ENCODE measurements at regions not wholly inside any gene's neighbourhood (a gene's known extent, or its start where the extent isn't known, plus 50 kb on each side); places are given as distances from the start of the nearest gene placed in this dataset.

- peaks cover 12% of the 10 kb centered on the region for H3K9me3 Mint-ChIP-seq (ENCODE audit: low read depth)
These were observed 721.4 kb upstream of the CNTNAP5 start for GRCh38 chr2:123303731-123304130.

More at GRCh38 chr2:123303731-123304130, 721.4 kb upstream of the CNTNAP5 start:
- H3K4me3 Mint-ChIP-seq (ENCODE audit: unreplicated experiment): no peak overlapping the region
- TF ChIP-seq CTCF (IDR thresholded peaks at IDR 0.05): no peak
- no peaks in the 10 kb centered on the region for H3K4me1 Mint-ChIP-seq (ENCODE audit: low read depth)
- H3K36me3 Mint-ChIP-seq (ENCODE audit: low read depth): no peaks in the 10 kb centered on the region
- no peaks in the 10 kb centered on the region for H3K27me3 Mint-ChIP-seq (ENCODE audit: low read depth)
- no peak overlapping the region for H3K27ac Mint-ChIP-seq (ENCODE audit: unreplicated experiment)
- DNase-seq (ENCODE audit: low spot score): no peak

Data from chondrocyte (in vitro differentiated cells).